ENCODE measurements at regions not wholly inside any gene's neighbourhood (a gene's known extent, or its start where the extent isn't known, plus 50 kb on each side); places are given as distances from the start of the nearest gene placed in this dataset.

GRCh38 chr3:32630266-32630665, 54.7 kb upstream of the CNOT10 start:
- H3K4me3 ChIP-seq (replicated peaks in 1 of 3; ENCODE audit: insufficient read depth in 1 of 3, low read depth in 1 of 3, low read length in 3 of 3): no peak overlapping the region
- DNase-seq (ENCODE audit: low read depth, low spot score): no peak
- no peaks in the 10 kb centered on the region for H3K4me1 ChIP-seq (ENCODE audit: control insufficient read depth, extremely low read depth, insufficient read depth, low read length)
- H3K27ac ChIP-seq (ENCODE audit: insufficient read depth, low read depth, low read length): no peak overlapping the region
- H3K79me2 ChIP-seq (ENCODE audit: control insufficient read depth, insufficient read depth, low read length): no peaks in the 10 kb centered on the region
- FAIRE-seq: no peak
- POLR2A ChIA-PET: no interaction called here
- peaks cover 2 to 5% of the 10 kb centered on the region in 2 experiments for H3K27me3 ChIP-seq (ENCODE audit: control insufficient read depth in 2 of 2, insufficient read depth in 2 of 2, low read length in 2 of 2)
- BruUV-seq (replicated peaks): no TSS peak
- no peaks in the 10 kb centered on the region for H3K9me1 ChIP-seq (replicated peaks; ENCODE audit: control insufficient read depth, extremely low read depth, insufficient read depth, low read length)
- CTCF ChIA-PET: no interaction called here
- H4K20me1 ChIP-seq (replicated peaks; ENCODE audit: control insufficient read depth, extremely low read depth, insufficient read depth, low read length): no peaks in the 10 kb centered on the region
- no peak overlapping the region for H3K4me2 ChIP-seq (ENCODE audit: insufficient read depth, low read length)
- dilution Hi-C loops (cut with MboI; ENCODE audit: extremely low pct_ligation_motif_present, low sequenced_read_pairs): no loop called here
- H2AFZ ChIP-seq (ENCODE audit: low read depth, low read length): no peak overlapping the region
- no peaks in the 10 kb centered on the region for H3K9me3 ChIP-seq (replicated peaks; ENCODE audit: control insufficient read depth, insufficient read depth, low read length)
- no peak for TF ChIP-seq MYC (IDR thresholded peaks at IDR 0.05; ENCODE audit: low read depth, low read length)
- TF ChIP-seq JUN (IDR thresholded peaks at IDR 0.05; ENCODE audit: borderline replicate concordance, insufficient read depth, insufficient read length, low read depth): no peak
- TF ChIP-seq MAX (IDR thresholded peaks at IDR 0.05; ENCODE audit: insufficient read depth, insufficient read length): no peak
- TF ChIP-seq POLR2A (IDR thresholded peaks at IDR 0.05; ENCODE audit: low read depth, low read length): no peak
- TF ChIP-seq, protein P1, sequence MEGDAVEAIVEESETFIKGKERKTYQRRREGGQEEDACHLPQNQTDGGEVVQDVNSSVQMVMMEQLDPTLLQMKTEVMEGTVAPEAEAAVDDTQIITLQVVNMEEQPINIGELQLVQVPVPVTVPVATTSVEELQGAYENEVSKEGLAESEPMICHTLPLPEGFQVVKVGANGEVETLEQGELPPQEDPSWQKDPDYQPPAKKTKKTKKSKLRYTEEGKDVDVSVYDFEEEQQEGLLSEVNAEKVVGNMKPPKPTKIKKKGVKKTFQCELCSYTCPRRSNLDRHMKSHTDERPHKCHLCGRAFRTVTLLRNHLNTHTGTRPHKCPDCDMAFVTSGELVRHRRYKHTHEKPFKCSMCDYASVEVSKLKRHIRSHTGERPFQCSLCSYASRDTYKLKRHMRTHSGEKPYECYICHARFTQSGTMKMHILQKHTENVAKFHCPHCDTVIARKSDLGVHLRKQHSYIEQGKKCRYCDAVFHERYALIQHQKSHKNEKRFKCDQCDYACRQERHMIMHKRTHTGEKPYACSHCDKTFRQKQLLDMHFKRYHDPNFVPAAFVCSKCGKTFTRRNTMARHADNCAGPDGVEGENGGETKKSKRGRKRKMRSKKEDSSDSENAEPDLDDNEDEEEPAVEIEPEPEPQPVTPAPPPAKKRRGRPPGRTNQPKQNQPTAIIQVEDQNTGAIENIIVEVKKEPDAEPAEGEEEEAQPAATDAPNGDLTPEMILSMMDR (IDR thresholded peaks at IDR 0.05; ENCODE audit: extremely low read depth in 1 of 2, insufficient read depth in 1 of 2, low read depth in 1 of 2, low read length in 2 of 2): no peak
- no peak for TF ChIP-seq POLR2AphosphoS5 (IDR thresholded peaks at IDR 0.05; ENCODE audit: insufficient read depth, low read depth, low read length)
- no peak for TF ChIP-seq GATA2 (IDR thresholded peaks at IDR 0.05; ENCODE audit: insufficient read depth, insufficient read length, low read depth, low read length)
- intact Hi-C loops (cut with micrococcal nuclease): no loop called here
- H3K9ac ChIP-seq (replicated peaks; ENCODE audit: extremely low read depth, insufficient read depth, low read length): no peak overlapping the region
- H3K36me3 ChIP-seq (ENCODE audit: control insufficient read depth in 2 of 2, extremely low read depth in 1 of 2, insufficient read depth in 2 of 2, low read length in 2 of 2): no peaks in the 10 kb centered on the region
